ENCODE measurements at regions not wholly inside any gene's neighbourhood (a gene's known extent, or its start where the extent isn't known, plus 50 kb on each side); places are given as distances from the start of the nearest gene placed in this dataset.

GRCh38 chr3:81086348-81086747 lies 675.1 kb downstream of the GBE1 start:
- TF ChIP-seq POLR2A (IDR thresholded peaks at IDR 0.05): no peak
- TF ChIP-seq CTCF (IDR thresholded peaks at IDR 0.05): no peak

Measured in heart left ventricle (tissue), 13 donors.